IPS DF 4.7 (cell line): ENCODE measurements at regions not wholly inside any gene's neighbourhood (a gene's known extent, or its start where the extent isn't known, plus 50 kb on each side); places are given as distances from the start of the nearest gene placed in this dataset.
"Not testable (repeated sequence)": the region's sequence is repeated elsewhere in the genome, so short reads cannot be mapped to it uniquely, and the experiment has no call there.

Source experiments
- DNase-seq: peaks from one replicate; pipeline ENCODE4 v3.0.0-alpha.2; 2013; ENCODE audit warnings: low spot score; ENCODE audit errors: extremely low read depth

DNA sequence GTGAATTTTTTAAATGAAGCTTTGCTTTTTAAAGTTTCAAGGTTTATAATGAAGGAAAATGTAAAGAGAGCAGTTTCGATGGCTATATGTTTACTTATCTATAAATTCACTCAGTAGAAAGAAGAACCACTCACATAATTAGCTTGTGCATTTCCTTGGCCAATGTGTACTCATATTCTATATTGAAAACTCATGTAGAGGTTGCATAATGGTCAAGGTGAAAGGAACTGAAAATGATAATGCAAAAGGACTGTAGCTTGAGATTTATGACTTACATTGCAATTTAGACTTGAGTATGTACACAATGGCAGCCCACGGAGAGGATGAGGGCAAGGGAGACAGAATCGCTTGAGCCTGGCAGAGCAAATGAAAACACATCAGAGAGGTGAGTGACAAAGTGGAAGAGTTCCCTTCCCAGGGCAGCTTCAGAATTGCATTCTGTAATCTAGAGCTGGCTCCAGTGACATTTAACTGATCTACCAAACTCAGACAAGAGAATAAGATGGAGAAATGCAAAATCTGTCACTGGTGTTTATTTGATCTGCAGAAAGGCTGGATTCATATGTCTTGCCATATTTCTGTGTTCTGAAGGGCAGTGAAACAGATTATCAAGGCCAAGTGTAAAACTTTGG lies 191.8 kb downstream of the TMEM200A start:
- DNase-seq, result no peak

DNA sequence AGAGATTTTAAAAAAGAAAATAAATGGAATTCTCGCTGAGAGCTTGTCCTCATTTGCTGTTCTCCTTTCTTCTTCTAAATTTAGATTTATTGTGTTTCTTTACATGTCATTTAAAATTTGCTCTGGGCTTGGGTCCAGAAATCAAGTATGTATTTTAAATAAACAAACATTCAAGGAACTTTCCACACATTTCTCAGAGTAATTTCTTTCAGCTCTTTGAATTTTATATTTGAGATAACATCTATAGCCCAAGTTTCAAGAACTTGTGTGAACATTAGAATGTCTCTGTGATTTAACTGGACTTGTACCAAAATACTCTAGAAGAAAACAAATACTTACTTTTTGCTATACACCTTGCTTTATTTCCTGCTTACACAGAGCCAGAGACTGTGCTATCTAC lies 192.3 kb downstream of the TMEM200A start:
- no peak for DNase-seq

DNA sequence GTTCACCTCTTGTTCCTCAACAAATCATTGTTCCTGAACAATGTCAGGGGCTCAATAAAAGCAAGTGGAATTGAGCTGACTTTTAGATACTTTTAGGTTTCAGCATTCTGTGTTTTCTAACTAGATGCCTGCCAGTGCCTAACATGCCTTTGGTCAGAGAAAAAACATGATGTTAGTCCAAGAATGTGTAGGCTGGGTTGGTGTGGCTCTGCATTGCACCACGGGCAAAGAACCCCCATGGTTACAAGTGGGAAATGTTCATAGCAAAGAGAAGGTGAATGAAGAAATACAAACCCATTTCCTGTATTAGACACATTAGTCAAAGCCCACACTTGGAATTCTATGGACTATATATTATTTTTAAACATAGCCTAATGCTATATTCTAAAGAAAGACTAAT lies 193.3 kb downstream of the TMEM200A start:
- DNase-seq, result no peak

DNA sequence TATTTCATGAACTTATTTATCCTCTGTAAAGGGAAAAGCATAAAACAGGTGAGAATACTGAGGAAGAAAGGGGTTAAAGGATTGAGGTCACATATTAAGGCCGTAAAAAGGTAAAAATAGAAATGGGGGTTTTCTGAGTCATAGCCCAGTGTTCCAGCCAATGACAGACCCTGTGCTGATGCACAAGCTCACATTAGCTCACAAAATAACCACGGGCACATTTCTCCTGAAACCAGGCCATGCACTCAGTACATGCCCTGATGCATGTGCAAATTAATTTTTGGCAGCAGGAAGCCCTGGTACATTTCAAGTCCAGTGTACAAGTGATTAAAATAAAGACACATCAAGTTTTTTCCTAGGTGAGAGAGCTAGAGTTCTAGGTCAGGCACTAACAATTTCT lies 194.4 kb downstream of the TMEM200A start:
- DNase-seq, result no peak

DNA sequence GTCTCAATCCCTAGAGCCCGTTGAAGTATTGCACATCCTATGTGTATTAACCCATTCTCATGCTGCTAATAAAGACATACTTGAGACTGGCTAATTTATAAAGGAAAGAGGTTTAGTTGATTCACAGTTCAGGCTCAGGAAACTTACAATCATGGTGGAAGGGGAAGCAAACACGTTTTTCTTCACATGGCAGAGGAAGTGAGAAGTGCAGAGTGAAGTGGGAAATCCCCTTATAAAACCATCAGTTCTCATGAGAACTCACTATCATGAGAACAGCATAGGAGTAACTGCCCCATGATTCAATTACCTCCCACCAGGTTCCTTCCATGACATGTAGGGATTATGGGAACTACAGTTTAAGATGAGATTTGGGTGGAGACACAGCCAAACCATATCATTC lies 195.3 kb downstream of the TMEM200A start:
- DNase-seq, result not testable (repeated sequence)

DNA sequence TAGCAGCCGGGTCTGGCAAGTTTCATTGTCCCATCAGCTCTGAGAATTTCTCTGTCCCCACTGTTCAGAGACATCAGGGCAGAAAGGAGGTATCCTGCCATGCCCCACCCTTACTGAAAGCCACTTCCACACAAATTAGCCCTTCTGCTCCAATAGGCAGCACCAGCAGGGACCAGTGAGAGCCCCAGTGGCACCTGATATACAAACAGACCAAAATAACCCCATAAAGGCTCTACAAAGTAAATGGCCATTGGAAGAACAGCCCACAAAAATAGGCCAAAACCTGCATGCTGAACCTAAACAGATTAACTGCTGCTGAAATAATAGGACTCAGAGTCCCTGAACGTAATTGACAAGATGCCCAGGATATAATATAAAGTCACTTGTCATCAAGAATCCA lies 199.9 kb downstream of the TMEM200A start:
- no peak for DNase-seq

DNA sequence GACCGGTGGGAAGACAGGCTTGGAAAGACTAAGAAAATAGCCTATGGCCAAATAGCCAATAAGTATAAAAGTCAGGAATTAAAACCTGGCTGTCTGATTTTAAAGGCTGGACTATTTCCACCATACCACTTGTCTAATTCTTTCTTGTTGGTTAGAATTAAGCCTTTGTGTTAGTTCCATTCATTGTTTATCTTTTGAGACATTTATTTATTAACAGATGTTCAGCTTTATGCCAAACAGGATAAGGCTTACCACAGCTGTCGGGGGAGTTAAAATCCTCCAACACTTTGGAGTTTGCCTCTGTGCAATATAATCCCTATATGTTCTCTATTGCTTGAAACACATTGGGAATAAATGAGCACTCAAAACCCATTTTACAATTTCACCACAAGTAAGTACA lies 208.3 kb downstream of the TMEM200A start:
- no peak for DNase-seq

DNA sequence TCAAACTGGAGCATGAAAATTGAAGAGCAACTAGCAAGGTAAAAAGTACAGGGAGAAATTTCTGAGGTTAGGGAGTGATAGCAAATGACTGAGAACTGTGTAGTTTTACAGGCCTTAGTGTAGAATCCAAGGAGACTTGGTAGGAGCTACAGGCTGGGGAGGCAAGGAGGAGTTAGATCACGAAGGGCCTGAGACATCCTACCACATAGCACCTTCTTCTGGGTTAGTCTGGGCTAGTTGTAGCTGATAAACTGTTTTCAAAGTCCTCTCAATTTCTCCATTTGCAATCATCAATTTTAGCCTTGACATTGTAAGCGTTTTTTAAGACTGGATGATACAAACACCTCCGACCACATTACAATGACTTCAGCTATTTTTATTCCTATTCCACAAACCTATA lies 209.7 kb downstream of the TMEM200A start:
- DNase-seq, result no peak

DNA sequence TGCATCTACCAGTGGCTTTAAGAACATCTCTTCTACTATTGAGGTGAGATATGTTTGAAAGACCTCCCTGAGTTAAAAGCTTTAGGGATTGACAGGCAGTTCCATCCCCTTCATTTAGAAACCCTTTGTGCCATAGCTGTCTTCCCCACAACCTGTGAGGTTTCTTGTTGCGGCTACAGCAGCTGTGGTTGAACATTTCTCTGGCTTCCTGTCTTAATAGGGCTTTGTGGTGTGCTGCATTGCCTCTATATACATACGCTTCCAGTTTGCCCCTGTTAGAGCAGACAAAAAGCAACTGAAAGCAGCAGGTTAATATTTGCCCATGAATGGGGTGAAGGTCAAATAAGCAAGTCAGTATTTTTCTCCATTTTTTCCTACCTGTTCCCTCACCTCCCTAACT lies 210.2 kb downstream of the TMEM200A start:
- no peak for DNase-seq

DNA sequence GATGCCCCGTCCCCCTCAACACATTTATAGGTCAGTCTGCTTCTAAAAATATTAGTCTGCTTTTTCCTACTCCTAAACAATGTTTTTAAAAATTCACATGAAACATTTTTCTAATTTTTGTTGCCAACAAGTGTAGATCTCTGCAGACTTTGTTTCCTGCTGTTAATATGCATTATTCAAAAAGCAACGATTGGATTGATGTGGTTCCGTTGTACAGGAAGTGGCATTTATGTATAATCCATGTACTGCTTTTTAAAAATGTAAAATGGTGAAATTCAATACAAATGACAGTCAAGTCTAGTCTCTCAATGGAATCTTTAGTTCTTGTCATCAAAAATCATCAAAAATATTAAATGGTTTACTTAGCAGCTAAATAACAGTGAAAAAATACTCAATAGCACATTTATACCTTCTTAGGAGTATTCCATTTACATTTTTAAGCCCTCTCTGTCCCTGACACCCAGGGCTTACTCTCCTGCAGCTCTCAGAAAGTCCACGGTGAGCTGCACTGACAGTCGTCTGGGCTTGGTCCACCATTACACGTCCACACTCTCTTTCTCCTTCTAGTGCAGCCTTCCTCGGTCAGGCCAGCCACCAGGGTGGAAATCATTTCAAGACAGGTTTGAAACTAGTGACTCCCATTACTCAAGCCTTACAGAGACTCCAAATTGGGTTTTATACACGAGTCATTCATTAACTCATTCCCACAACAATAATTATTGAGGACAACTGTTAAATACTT lies 211.5 kb downstream of the TMEM200A start:
- DNase-seq, result no peak

DNA sequence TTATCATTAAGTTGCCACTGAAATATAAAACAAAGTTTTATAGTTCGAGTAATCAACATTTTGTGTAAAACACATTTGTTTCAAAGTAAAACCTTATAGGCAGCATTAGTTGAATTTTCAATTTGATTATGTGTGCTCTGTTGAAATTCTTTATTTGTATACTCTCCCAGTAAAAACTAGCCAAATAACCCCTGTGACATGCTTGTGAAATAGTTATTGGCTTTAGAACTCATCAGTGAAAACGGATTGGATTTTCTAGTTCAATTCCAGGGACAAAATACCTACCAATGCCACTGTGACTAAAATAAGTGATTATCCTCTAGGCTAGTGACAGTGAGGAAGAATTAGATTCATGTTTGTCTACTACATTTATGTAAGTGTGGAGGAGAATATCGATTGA lies 212.9 kb downstream of the TMEM200A start:
- DNase-seq, result no peak

DNA sequence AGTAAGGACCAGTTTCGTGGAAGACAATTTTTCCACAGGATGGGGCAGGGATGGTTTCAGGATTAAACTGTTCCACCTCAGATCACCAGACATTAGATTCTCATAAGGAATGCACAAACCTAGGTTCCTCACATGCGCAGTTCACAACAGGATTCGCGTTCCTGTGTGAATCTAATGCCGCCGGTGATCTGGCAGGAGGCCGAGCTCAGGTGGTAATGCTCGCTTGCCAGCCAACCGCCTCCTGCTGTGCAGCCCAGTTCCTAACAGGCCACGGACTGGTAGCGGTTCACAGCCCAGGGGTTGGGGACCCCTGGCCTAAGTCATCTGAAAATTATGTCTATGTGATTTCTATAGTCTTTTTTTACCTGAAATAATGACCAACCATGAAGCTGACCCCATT lies 217.5 kb downstream of the TMEM200A start:
- DNase-seq, result no peak

DNA sequence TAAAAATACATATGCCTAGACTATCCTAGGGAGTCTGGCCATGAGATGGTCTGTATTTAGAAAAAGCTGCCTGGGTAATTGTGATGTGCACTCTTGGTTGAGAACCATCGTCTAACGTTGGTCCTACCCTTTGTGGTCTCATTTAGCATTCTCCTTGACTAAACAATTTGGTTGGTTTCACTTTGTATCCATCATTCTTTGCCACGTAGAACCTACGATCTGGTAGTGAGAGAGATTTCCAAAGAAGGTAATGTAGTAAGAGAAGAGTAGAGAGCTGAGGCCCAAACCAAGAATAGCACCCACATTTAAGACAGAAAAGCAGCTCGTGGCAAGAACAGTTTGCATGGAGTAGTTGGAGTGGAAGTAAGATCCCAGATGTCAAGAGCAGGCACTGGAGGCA lies 219.8 kb downstream of the TMEM200A start:
- DNase-seq, result no peak

DNA sequence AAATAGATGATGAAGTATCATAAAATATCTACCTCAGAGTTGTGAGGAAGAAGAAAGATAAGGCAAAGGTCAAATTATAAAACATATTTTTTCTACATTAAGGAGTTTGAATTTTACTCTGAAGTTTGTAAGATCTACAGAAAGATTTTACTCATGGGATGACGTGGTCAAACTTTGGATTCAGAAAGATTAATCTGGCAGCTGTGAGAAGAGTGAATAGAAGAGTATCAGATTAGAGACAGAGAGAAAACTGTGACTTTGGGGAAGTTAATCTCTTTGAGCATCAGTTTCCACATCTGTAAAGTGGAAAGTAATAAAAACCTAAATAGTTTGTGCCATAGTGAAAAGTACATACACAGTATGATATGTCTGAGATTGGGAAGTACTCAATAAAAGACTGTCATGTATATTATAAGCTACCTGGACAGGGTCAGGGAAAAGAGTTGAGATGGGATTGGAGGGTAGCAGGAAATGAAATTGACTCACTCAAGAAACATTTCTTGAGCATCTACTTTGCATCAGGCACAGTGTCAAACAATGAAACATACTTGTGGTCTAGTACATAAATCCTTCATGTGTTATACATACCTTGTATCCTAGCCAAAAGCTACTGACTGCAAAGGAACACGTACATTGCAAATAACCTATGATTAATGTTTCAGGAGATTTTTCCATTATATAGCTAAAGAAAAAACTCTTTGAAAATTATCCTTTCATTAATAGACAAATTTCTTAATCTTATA lies 222.1 kb downstream of the TMEM200A start:
- no peak for DNase-seq

DNA sequence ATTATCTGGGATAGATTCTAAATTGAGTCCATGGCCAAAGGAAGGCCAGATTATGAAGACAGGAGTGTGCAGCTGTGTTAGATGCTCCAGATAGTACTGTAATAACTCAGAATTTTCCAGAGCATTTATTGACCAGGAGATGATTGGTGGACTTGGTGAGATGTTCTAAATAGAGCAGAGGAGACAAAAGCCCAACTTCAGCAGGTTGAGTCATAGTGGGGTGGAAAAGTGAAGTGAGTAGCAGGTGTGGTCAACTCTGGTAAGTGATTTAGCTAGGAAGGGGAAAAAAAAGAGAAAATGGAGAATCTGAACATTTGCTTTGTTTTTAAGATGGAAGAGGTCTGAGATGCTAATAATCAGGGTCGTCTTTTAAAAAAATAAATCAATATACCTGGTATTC lies 227.4 kb downstream of the TMEM200A start:
- no peak for DNase-seq

DNA sequence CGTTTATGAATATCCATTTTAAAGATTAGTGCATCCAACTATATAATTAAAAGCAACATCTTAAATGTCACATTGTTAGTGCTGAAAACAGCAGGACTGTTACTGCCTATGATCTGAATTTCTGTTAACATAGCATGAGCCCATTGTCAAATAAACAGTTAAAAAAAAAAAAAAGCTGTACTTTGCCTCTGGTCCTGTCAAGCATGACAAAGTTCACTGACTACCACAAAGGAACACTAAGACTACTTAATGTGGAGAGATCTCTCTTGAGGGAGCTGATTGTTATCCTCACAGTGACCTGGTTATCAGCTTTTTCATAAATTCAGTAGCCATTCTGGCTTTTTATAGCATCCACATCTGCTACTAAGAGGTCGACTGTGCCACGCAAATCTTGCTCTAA lies 228.1 kb downstream of the TMEM200A start:
- DNase-seq, result no peak

DNA sequence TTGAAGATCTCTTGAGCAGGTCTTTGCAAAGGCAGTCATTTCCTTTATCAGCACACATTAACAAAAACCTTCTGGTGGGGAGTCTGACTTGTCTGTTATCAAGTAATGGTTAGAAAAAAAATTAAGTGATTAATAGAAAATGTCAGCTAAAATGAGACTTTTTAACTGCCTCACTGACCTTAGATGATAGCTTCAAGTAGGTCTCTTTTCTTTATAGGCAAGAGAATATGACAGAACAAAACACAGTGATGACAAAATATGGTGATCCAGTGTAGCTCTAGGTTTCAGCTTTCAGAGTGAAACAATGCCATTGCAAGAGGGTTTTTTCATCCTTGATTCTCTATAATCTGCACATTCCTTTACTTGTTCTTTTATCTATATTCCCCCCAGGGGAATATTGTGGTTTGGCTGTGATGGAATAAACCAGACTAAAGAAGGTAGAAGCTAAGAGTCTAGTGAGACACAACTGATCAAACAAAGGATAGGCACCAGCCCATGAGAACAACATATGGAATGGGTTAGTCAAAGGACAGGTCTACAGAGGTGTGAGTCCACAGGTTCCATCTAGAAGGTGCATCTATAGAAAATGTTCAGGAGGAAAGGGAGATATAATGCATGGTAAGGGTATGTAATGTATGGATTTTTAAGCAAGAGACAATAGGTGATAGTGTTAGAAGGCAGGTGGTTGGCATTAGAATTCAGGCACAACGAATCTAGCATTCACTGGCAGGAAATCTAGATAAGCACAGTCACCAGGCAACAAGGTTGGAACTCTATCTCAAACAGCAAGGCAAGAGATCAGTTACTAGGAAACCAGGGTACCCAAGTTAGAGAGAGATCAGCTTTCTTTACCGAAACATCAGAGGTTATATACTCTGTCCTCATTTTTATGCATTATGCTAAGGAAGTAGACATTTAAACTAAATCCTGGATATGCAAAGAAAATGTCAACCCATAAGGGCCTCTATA lies 228.9 kb upstream of the SMLR1 start:
- no peak for DNase-seq

DNA sequence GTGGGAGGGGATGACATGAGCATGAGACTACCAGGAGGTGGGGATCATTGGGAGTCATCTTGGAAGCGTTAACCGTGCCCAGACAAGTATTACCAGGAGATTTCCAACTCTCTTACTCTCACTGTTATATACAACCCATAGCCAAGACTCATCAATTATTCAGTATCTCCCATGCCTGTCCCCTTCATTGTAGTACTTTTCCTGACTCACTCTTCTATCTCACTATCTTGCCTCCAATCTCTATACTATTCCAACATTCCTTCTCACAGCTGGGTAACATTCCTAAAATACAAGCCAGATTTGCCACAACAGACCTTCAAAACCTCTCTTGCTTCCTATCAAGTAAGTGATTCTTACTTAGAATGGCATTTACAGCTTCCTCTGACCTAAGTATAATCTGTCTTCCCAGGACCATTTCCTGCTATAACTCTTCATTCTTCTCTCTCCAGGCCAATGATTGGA lies 226.3 kb upstream of the SMLR1 start:
- DNase-seq, result no peak

DNA sequence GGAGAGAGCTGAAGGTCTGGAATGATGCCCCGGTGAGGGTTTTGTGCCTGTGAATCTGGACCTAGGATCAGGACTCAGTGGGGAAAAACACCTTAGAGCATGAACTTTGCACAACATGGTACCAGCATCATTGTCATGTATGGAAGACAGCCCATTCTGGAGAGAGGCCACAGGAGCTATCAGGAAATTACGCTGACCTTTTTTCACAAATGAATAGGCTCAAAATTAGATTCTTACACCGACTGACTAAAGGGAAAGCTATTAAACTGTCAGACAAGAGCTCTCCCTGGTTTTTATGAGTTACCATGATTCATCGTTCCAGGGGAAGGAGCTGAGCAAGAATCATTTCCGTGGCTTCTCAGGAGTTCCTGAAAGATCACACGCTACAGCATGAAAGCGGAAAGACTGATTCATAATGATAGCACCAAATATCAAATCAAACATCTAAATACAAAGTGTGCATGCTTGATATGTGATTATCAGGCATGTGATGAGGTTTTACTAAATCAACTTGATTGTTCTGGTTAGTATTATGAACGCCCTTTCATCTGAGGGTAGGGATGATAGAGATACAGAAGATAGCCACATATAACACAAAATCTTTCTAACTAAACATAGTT lies 224.9 kb upstream of the SMLR1 start:
- no peak for DNase-seq

DNA sequence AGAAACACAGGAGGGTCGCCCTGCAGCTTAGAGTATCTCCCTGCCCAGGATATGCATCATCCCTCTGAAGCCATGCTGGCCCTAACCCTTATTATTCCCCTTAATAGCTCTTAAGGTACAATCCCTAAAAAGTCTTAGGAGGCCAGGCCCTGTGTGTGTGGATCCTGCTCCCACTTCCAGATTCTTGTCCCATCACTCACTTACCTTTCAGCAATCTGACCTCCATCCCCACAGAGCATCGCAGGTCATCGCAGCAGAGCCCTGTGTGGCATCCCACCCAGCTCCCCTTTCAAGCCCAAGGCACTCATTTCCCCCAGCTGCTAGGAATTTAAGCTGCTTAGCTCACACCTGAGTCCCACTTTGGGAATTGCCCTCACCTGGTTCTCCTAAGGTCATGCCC lies 223.8 kb upstream of the SMLR1 start:
- no peak for DNase-seq

DNA sequence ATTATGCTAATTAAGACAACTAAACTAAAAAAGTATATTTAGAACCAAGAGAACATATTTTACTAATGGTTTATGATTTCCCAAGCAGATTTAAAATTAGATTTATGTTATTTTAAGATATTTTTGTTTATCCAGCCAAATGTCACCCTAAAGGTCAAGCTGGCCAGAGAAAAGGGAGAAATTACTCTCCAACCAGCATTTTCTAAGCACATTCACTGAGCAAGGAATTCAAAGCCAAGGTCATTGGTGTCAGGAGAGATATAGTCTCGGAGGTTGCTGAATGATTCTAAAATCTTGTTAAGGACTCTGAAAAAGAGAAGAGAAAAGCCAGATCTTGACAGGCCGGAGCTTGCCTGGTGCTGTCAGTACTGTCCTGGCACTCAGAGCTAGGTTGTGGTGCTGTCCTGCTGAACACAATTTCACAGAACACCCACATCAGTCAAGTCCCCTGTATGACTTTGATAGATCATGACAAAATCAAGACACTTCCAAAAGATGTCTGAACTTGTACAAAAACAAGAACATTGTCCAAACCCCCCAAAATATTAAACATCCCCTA lies 222.3 kb upstream of the SMLR1 start:
- no peak for DNase-seq
